Calu3 (cell line): ENCODE measurements at regions not wholly inside any gene's neighbourhood (a gene's known extent, or its start where the extent isn't known, plus 50 kb on each side); places are given as distances from the start of the nearest gene placed in this dataset.

Experiments used
- BruUV-seq: library from RNA; stranded (reverse); fragments of 400-500 nt; replicated peaks from 2 replicates; lab custom pipeline; 2021; lab: Mats Ljungman, UMichigan
- CTCF ChIA-PET: fragments of 300-600 bp; sonication (Branson Sonifier 250); formaldehyde crosslinking; loops from one replicate; lab custom pipeline; 2022; ENCODE audit warnings: antibody characterized with exemption; lab: Charles Lee
- DNase-seq: peaks from one replicate; pipeline ENCODE4 v3.0.0; 2022
- H3K27ac Mint-ChIP-seq: one replicate; pipeline ENCODE4 v1.8.0; 2022; ENCODE audit warnings: mixed read lengths; ENCODE audit not compliant: unreplicated experiment
- H3K27me3 Mint-ChIP-seq: one replicate; pipeline ENCODE4 v1.8.0; 2022; ENCODE audit warnings: mixed read lengths; ENCODE audit not compliant: unreplicated experiment
- H3K36me3 Mint-ChIP-seq: one replicate; pipeline ENCODE4 v1.8.0; 2022; ENCODE audit warnings: mild to moderate bottlenecking, moderate library complexity, mixed read lengths; ENCODE audit not compliant: insufficient read depth, unreplicated experiment
- H3K4me1 Mint-ChIP-seq: one replicate; pipeline ENCODE4 v1.8.0; 2022; ENCODE audit warnings: mild to moderate bottlenecking, low read depth, mixed read lengths; ENCODE audit not compliant: unreplicated experiment
- H3K4me3 Mint-ChIP-seq: one replicate; pipeline ENCODE4 v1.8.0; 2022; ENCODE audit warnings: mild to moderate bottlenecking, low read depth, moderate library complexity, mixed read lengths; ENCODE audit not compliant: unreplicated experiment
- H3K9me3 Mint-ChIP-seq: one replicate; pipeline ENCODE4 v1.8.0; 2022; ENCODE audit warnings: low read depth, mixed read lengths; ENCODE audit not compliant: unreplicated experiment
- CTCF ChIP-seq: fragments of 200-600 bp; IDR thresholded peaks from one replicate; pipeline ENCODE4 v1.8.0; 2022; ENCODE audit warnings: antibody characterized with exemption; ENCODE audit not compliant: unreplicated experiment
- intact Hi-C: fragments of 100-400 bp; cut with micrococcal nuclease; formaldehyde crosslinking; loops from one replicate; pipeline ENCODE4 v1.10.0; 2022; ENCODE audit not compliant: unreplicated experiment

- Mint-ChIP-seq H3K27me3 (no peaks in the 10 kb centered on the region), H3K9me3 (peaks cover 4% of the 10 kb centered on the region), H3K36me3 (no peaks in the 10 kb centered on the region), H3K4me1 (no peaks in the 10 kb centered on the region), H3K27ac (no peak overlapping the region), H3K4me3 (no peak overlapping the region)
- intact Hi-C loops: no loop called here
- TF ChIP-seq CTCF: no peak
- DNase-seq: no peak
- BruUV-seq: no TSS peak
- CTCF ChIA-PET: no interaction called here
These were observed 69.0 kb upstream of the PCDH9 start for GRCh38 chr13:67299072-67299635.

GRCh38 chr13:67298297-67298696 lies 68.2 kb upstream of the PCDH9 start:
- TF ChIP-seq CTCF: no peak
- Mint-ChIP-seq H3K4me3 (no peak overlapping the region), H3K4me1 (no peaks in the 10 kb centered on the region), H3K27me3 (no peaks in the 10 kb centered on the region), H3K36me3 (no peaks in the 10 kb centered on the region), H3K27ac (no peak overlapping the region), H3K9me3 (peaks cover 4% of the 10 kb centered on the region)
- CTCF ChIA-PET: no interaction called here
- intact Hi-C loops: no loop called here
- no peak for DNase-seq
- BruUV-seq: no TSS peak

- BruUV-seq: no TSS peak
- no peak for TF ChIP-seq CTCF
- CTCF ChIA-PET: no interaction called here
- no peak for DNase-seq
- no peaks in the 10 kb centered on the region for H3K36me3 Mint-ChIP-seq
- peaks cover 6% of the 10 kb centered on the region for H3K9me3 Mint-ChIP-seq
- no peak overlapping the region for H3K4me3 Mint-ChIP-seq
- intact Hi-C loops: no loop called here
- no peaks in the 10 kb centered on the region for H3K27me3 Mint-ChIP-seq
- H3K4me1 Mint-ChIP-seq: no peaks in the 10 kb centered on the region
- H3K27ac Mint-ChIP-seq: no peak overlapping the region
These were observed 66.4 kb upstream of the PCDH9 start for GRCh38 chr13:67296511-67296910.

DNA sequence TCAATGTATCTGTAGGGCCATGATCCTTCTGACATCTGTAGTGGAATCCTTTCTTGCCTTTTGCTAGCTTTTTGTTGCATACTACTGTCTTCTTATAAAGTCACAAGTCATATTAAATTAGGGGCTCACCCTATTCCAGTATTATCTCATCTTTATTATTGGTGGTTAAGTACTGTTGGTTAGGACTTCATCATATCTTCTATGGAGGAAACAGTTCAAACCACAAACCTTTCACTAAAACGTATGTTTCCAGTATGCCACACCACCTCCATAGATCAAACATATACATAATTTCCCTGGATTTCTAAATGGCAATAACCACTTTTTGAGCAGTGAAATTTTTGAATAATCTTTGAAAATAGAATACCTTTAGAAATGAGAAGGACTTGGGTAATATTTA lies 62.8 kb upstream of the PCDH9 start:
- peaks cover 6% of the 10 kb centered on the region for H3K9me3 Mint-ChIP-seq
- H3K27ac Mint-ChIP-seq: no peak overlapping the region
- CTCF ChIA-PET: no interaction called here
- no peaks in the 10 kb centered on the region for H3K4me1 Mint-ChIP-seq
- no peaks in the 10 kb centered on the region for H3K27me3 Mint-ChIP-seq
- H3K36me3 Mint-ChIP-seq: no peaks in the 10 kb centered on the region
- BruUV-seq: no TSS peak
- intact Hi-C loops: no loop called here
- DNase-seq: no peak
- H3K4me3 Mint-ChIP-seq: no peak overlapping the region
- no peak for TF ChIP-seq CTCF
